Rectal smooth muscle tissue (tissue), 1 donor: ENCODE measurements at regions not wholly inside any gene's neighbourhood (a gene's known extent, or its start where the extent isn't known, plus 50 kb on each side); places are given as distances from the start of the nearest gene placed in this dataset.

Experiments used
- H3K27ac ChIP-seq: one replicate; pipeline ENCODE4 v1.7.0; 2013; ENCODE audit warnings: low read depth, low read length, inconsistent platforms
- H3K27me3 ChIP-seq: one replicate; pipeline ENCODE4 v1.7.0; 2013; ENCODE audit warnings: low read length; ENCODE audit not compliant: control insufficient read depth, insufficient read depth
- H3K36me3 ChIP-seq: one replicate; pipeline ENCODE4 v1.7.0; 2013; ENCODE audit warnings: low read length; ENCODE audit not compliant: control insufficient read depth, insufficient read depth
- H3K4me1 ChIP-seq: one replicate; pipeline ENCODE4 v1.7.0; 2013; ENCODE audit warnings: low read length; ENCODE audit not compliant: control insufficient read depth, insufficient read depth
- H3K4me3 ChIP-seq: one replicate; pipeline ENCODE4 v1.7.0; 2013; ENCODE audit warnings: low read length
- H3K9ac ChIP-seq: one replicate; pipeline ENCODE4 v1.7.0; 2013; ENCODE audit warnings: low read length

GRCh38 chr3:182180654-182181385 is 469.1 kb downstream of the SOX2 start:
- Histone ChIP-seq H3K27ac (no peak overlapping the region), H3K4me3 (no peak overlapping the region), H3K27me3 (no peaks in the 10 kb centered on the region), H3K36me3 (no peaks in the 10 kb centered on the region), H3K4me1 (no peaks in the 10 kb centered on the region), H3K9ac (no peak overlapping the region)

GRCh38 chr3:182182531-182182968 is 470.8 kb downstream of the SOX2 start:
- no peaks in the 10 kb centered on the region for H3K4me1 ChIP-seq
- no peak overlapping the region for H3K4me3 ChIP-seq
- no peaks in the 10 kb centered on the region for H3K36me3 ChIP-seq
- H3K27me3 ChIP-seq: no peaks in the 10 kb centered on the region
- no peak overlapping the region for H3K9ac ChIP-seq
- H3K27ac ChIP-seq: no peak overlapping the region

GRCh38 chr3:182183716-182184430 is 472.1 kb downstream of the SOX2 start:
- Histone ChIP-seq H3K4me3 (no peak overlapping the region), H3K27ac (no peak overlapping the region), H3K36me3 (no peaks in the 10 kb centered on the region), H3K27me3 (no peaks in the 10 kb centered on the region), H3K4me1 (no peaks in the 10 kb centered on the region), H3K9ac (no peak overlapping the region)

- no peaks in the 10 kb centered on the region for H3K4me1 ChIP-seq
- no peak overlapping the region for H3K27ac ChIP-seq
- no peaks in the 10 kb centered on the region for H3K27me3 ChIP-seq
- no peak overlapping the region for H3K4me3 ChIP-seq
- H3K9ac ChIP-seq: no peak overlapping the region
- no peaks in the 10 kb centered on the region for H3K36me3 ChIP-seq
Measured at GRCh38 chr3:182185313-182185712, 473.6 kb downstream of the SOX2 start.

- H3K9ac ChIP-seq: no peak overlapping the region
- no peaks in the 10 kb centered on the region for H3K27me3 ChIP-seq
- H3K27ac ChIP-seq: no peak overlapping the region
- no peaks in the 10 kb centered on the region for H3K4me1 ChIP-seq
- H3K36me3 ChIP-seq: no peaks in the 10 kb centered on the region
- no peak overlapping the region for H3K4me3 ChIP-seq
Measured at GRCh38 chr3:182190056-182190455, 478.3 kb downstream of the SOX2 start.

- Histone ChIP-seq H3K4me3 (no peak overlapping the region), H3K27ac (no peak overlapping the region), H3K9ac (no peak overlapping the region), H3K27me3 (no peaks in the 10 kb centered on the region), H3K4me1 (no peaks in the 10 kb centered on the region), H3K36me3 (no peaks in the 10 kb centered on the region)
Measured at GRCh38 chr3:182198345-182198744, 486.6 kb downstream of the SOX2 start.

GRCh38 chr3:182201456-182202168 is 489.9 kb downstream of the SOX2 start:
- H3K9ac ChIP-seq: no peak overlapping the region
- H3K27ac ChIP-seq: no peak overlapping the region
- no peaks in the 10 kb centered on the region for H3K4me1 ChIP-seq
- no peaks in the 10 kb centered on the region for H3K27me3 ChIP-seq
- H3K4me3 ChIP-seq: no peak overlapping the region
- no peaks in the 10 kb centered on the region for H3K36me3 ChIP-seq

GRCh38 chr3:182212479-182213076 is 500.9 kb downstream of the SOX2 start:
- Histone ChIP-seq H3K4me3 (no peak overlapping the region), H3K9ac (no peak overlapping the region), H3K27ac (no peak overlapping the region), H3K4me1 (no peaks in the 10 kb centered on the region), H3K36me3 (no peaks in the 10 kb centered on the region), H3K27me3 (no peaks in the 10 kb centered on the region)

- Histone ChIP-seq H3K27me3 (no peaks in the 10 kb centered on the region), H3K36me3 (no peaks in the 10 kb centered on the region), H3K4me3 (no peak overlapping the region), H3K4me1 (no peaks in the 10 kb centered on the region), H3K27ac (no peak overlapping the region), H3K9ac (no peak overlapping the region)
Measured at GRCh38 chr3:182214416-182214815, 502.7 kb downstream of the SOX2 start.

GRCh38 chr3:182215881-182216280 is 504.2 kb downstream of the SOX2 start:
- Histone ChIP-seq H3K36me3 (no peaks in the 10 kb centered on the region), H3K4me1 (no peaks in the 10 kb centered on the region), H3K9ac (no peak overlapping the region), H3K27ac (no peak overlapping the region), H3K27me3 (no peaks in the 10 kb centered on the region), H3K4me3 (no peak overlapping the region)

- Histone ChIP-seq H3K27me3 (no peaks in the 10 kb centered on the region), H3K36me3 (no peaks in the 10 kb centered on the region), H3K4me3 (no peak overlapping the region), H3K27ac (no peak overlapping the region), H3K4me1 (no peaks in the 10 kb centered on the region), H3K9ac (no peak overlapping the region)
Measured at GRCh38 chr3:182216311-182216970, 504.7 kb downstream of the SOX2 start.

- no peaks in the 10 kb centered on the region for H3K27me3 ChIP-seq
- H3K36me3 ChIP-seq: no peaks in the 10 kb centered on the region
- no peak overlapping the region for H3K4me3 ChIP-seq
- no peak overlapping the region for H3K9ac ChIP-seq
- H3K4me1 ChIP-seq: no peaks in the 10 kb centered on the region
- H3K27ac ChIP-seq: no peak overlapping the region
Measured at GRCh38 chr3:182220013-182220412, 508.3 kb downstream of the SOX2 start.
